ENCODE measurements at regions not wholly inside any gene's neighbourhood (a gene's known extent, or its start where the extent isn't known, plus 50 kb on each side); places are given as distances from the start of the nearest gene placed in this dataset.
A peak's percentile ranks its signal among the peaks of the same experiment; 100 is the strongest.

DNA sequence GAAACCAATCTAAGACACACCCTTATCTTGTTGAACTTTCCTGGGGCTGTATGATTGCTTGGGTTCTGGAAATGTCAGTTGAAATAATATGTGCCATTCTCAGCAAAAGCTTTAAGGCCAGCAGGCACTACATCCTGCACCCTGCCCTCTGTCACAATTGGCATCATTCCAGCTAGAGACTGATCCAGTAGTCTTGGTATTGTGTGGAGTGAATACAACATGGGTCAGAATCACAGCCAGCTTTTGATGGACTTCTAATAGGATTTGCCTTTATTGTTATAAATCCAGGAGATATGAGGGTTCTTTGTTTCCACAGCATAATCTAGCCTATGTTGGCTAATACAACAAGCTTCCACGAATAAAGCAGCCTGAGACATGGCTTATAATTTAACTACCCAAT, 617.0 kb upstream of the CDH2 start:
- ATAC-seq: peak; percentile 11
- TF ChIP-seq SNAI2 (CRISPR knock-in tag; IDR thresholded peaks at IDR 0.05) (no peak), OSR1 (CRISPR knock-in tag; IDR thresholded peaks at IDR 0.05) (no peak), ZNF8 (CRISPR knock-in tag; IDR thresholded peaks at IDR 0.05) (no peak)

DNA sequence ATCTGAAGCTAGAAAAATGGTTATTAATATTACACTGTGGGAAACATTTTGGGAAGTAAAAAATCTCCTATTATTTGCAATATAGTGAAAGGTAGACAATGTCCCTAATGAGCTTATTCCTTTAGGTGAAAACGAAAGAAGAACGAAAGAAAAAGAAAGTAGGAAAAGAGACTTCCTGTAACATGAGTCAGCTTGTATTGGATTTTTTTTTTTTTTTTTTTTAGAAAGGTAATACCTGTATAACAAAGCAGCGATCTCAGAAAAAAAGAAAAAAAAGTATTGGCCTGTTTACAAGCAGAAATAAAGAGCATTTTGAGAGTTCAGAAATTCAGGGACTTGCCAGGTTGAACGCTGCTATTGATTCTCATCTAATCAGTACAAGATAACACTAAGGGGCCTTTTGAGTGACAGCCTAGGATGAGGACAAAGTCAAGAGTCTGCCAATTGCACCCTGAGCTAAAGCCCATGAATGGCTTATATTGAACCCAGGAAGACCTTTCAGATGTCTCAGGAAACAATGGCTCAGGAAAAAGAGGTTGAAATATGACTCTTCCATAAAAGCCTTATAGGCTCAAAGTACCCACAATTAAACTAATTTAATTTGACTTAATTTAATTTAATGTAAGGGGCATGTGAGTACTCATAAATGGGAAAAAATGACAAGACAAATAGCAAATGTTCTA, 615.6 kb upstream of the CDH2 start:
- TF ChIP-seq ZFP3 (CRISPR knock-in tag; IDR thresholded peaks at IDR 0.05) (no peak), ZFP30 (CRISPR knock-in tag; IDR thresholded peaks at IDR 0.05) (no peak), TOX (CRISPR knock-in tag; IDR thresholded peaks at IDR 0.05; ENCODE audit: borderline replicate concordance) (peak; percentile 61; the same call in 1 of the 2 replicates), PPARA (CRISPR knock-in tag; IDR thresholded peaks at IDR 0.05; ENCODE audit: borderline replicate concordance) (no peak), GLIS3 (CRISPR knock-in tag; IDR thresholded peaks at IDR 0.05) (no peak), BACH2 (CRISPR knock-in tag; IDR thresholded peaks at IDR 0.05; ENCODE audit: borderline replicate concordance) (no peak), ISL1 (CRISPR knock-in tag; IDR thresholded peaks at IDR 0.05) (peak; percentile 97), CSDC2 (CRISPR knock-in tag; IDR thresholded peaks at IDR 0.05) (no peak), PATZ1 (CRISPR knock-in tag; IDR thresholded peaks at IDR 0.05; ENCODE audit: borderline replicate concordance) (peak; percentile 75), TCF4 (CRISPR knock-in tag; IDR thresholded peaks at IDR 0.05; ENCODE audit: borderline replicate concordance) (no peak), ZNF70 (CRISPR knock-in tag; IDR thresholded peaks at IDR 0.05) (no peak), RARB (CRISPR knock-in tag; IDR thresholded peaks at IDR 0.05) (no peak), ZNF8 (CRISPR knock-in tag; IDR thresholded peaks at IDR 0.05) (no peak), TSHZ2 (CRISPR knock-in tag; IDR thresholded peaks at IDR 0.05) (no peak), ARNTL (CRISPR knock-in tag; IDR thresholded peaks at IDR 0.05; ENCODE audit: borderline replicate concordance, low read depth) (no peak), SNAI2 (CRISPR knock-in tag; IDR thresholded peaks at IDR 0.05) (no peak), OSR1 (CRISPR knock-in tag; IDR thresholded peaks at IDR 0.05) (no peak), ZC3H10 (CRISPR knock-in tag; IDR thresholded peaks at IDR 0.05) (peak; percentile 93), ZNF565 (CRISPR knock-in tag; conservative IDR thresholded peaks at IDR 0.05; ENCODE audit: low read depth) (no peak), CSRNP3 (CRISPR knock-in tag; IDR thresholded peaks at IDR 0.05) (no peak), ESRRG (CRISPR knock-in tag; IDR thresholded peaks at IDR 0.05) (no peak)
- TF ChIP-seq, protein P1, sequence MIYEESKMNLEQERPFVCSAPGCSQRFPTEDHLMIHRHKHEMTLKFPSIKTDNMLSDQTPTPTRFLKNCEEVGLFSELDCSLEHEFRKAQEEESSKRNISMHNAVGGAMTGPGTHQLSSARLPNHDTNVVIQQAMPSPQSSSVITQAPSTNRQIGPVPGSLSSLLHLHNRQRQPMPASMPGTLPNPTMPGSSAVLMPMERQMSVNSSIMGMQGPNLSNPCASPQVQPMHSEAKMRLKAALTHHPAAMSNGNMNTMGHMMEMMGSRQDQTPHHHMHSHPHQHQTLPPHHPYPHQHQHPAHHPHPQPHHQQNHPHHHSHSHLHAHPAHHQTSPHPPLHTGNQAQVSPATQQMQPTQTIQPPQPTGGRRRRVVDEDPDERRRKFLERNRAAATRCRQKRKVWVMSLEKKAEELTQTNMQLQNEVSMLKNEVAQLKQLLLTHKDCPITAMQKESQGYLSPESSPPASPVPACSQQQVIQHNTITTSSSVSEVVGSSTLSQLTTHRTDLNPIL (CRISPR knock-in tag; IDR thresholded peaks at IDR 0.05; ENCODE audit: low read depth): no peak
- TF ChIP-seq, protein P2, sequence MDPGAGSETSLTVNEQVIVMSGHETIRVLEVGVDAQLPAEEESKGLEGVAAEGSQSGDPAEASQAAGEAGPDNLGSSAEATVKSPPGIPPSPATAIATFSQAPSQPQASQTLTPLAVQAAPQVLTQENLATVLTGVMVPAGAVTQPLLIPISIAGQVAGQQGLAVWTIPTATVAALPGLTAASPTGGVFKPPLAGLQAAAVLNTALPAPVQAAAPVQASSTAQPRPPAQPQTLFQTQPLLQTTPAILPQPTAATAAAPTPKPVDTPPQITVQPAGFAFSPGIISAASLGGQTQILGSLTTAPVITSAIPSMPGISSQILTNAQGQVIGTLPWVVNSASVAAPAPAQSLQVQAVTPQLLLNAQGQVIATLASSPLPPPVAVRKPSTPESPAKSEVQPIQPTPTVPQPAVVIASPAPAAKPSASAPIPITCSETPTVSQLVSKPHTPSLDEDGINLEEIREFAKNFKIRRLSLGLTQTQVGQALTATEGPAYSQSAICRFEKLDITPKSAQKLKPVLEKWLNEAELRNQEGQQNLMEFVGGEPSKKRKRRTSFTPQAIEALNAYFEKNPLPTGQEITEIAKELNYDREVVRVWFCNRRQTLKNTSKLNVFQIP (CRISPR knock-in tag; IDR thresholded peaks at IDR 0.05; ENCODE audit: borderline replicate concordance, low read depth): no peak
- ATAC-seq: peak; percentile 53

Measured in SK-N-SH treated with all-trans-retinoic acid at 6 μM for 48 hours (cell line).